Stomach (tissue), 8 donors: ENCODE measurements at regions not wholly inside any gene's neighbourhood (a gene's known extent, or its start where the extent isn't known, plus 50 kb on each side); places are given as distances from the start of the nearest gene placed in this dataset.

Source experiments
- DNase-seq, 2 donors: peaks; one replicate each; pipeline versions ENCODE4 v3.0.0 to v3.0.0-alpha.2; 2013 to 2019
- H3K27ac ChIP-seq, 5 donors: fragments of 200-600 bp in 4 of 5; sonication (generic) in 4 of 5; one replicate each; pipeline ENCODE4 v1.5.1; 2013 to 2019; ENCODE audit warnings: mild to moderate bottlenecking in 1 of 5, moderate library complexity in 1 of 5
- H3K27me3 ChIP-seq, 3 donors: fragments of 200-600 bp; sonication (generic); one replicate each; pipeline ENCODE4 v1.5.1; 2017 to 2019; ENCODE audit warnings: mixed run types in 1 of 3
- H3K36me3 ChIP-seq, 4 donors: fragments of 200-600 bp; sonication (generic); 1 replicate in 3 of 4; 2 replicates in 1 of 4; pipeline ENCODE4 v1.5.1; 2016 to 2019
- H3K4me1 ChIP-seq, 4 donors: fragments of 200-600 bp; sonication (generic); one replicate each; pipeline ENCODE4 v1.5.1; 2016 to 2019
- H3K4me3 ChIP-seq, 4 donors: fragments of 200-600 bp; sonication (generic) in 3 of 4; one replicate each; pipeline ENCODE4 v1.5.1; 2016 to 2019; ENCODE audit warnings: mild to moderate bottlenecking in 1 of 4
- H3K9me3 ChIP-seq, 4 donors: fragments of 200-600 bp; sonication (generic); one replicate each; pipeline ENCODE4 v1.5.1; 2016 to 2019
- CTCF ChIP-seq, 7 experiments: fragments of 450-650 bp in 4 of 7; fragments of 200-600 bp in 3 of 7; sonication (generic) in 3 of 7; IDR thresholded peaks; one replicate each; pipeline ENCODE4 v1.5.1; 2016 to 2019; ENCODE audit warnings: antibody characterized with exemption in 7 of 7, control low read depth in 2 of 7, mild to moderate bottlenecking in 1 of 7
- EP300 ChIP-seq: sonication (generic); formaldehyde crosslinking; IDR thresholded peaks from one replicate; pipeline ENCODE4 v1.6.1; 2017; ENCODE audit warnings: antibody characterized with exemption
- POLR2A ChIP-seq, 4 donors: fragments of 450-650 bp; IDR thresholded peaks; one replicate each; pipeline ENCODE4 v1.6.1; 2016; ENCODE audit warnings: antibody characterized with exemption in 4 of 4, control low read depth in 2 of 4, mild to moderate bottlenecking in 1 of 4, moderate library complexity in 1 of 4
- POLR2AphosphoS5 ChIP-seq, 3 donors: sonication (generic); formaldehyde crosslinking; IDR thresholded peaks; one replicate each; pipeline ENCODE4 v1.6.1; 2016; ENCODE audit warnings: antibody characterized with exemption in 3 of 3
- WGBS, 5 donors: extraction: QIAGEN DNeasy Blood & Tissue Kit in 3 of 5; methylation state at CpG; one replicate each; pipeline versions ENCODE4 v1.1.5 to v1.1.7; 2013 to 2018; 5-methylcytosine and 5-hydroxymethylcytosine counted together
- intact Hi-C: fragments of 100-400 bp; cut with DNase I; formaldehyde crosslinking; loops from one replicate; pipeline ENCODE4 v1.15.1; 2023; ENCODE audit warnings: low total_unique reads
- donor health status: healthy with polysubstance abuse.
- donor health status: Bipolar disorder and iron deficiency.
- donor health status: healthy.

DNA sequence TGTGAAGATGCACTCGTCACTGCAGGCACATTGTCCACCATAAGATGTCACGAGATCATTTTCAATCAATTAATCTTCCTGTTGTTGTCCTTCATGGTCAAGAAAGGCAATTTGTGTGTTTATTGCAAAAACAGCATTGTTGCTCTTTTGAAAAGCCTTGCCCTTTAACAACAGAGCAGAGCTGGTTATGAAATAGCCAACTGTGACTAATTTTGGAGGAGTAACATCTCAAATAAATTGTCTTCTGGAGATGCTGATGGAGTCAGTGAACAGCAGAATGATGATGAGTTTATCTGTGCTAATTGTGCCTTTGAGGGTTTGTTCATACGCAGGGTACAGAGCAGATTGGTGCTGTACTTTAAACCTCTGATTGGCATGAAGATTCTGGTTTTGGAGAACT is 88.3 kb upstream of the E2F7 start:
- intact Hi-C loops, result loop anchor here (10.0 kb wide), 1 partner anchor 531 kb away; no protein-coding TSS in a partner anchor
- no peak for DNase-seq

DNA sequence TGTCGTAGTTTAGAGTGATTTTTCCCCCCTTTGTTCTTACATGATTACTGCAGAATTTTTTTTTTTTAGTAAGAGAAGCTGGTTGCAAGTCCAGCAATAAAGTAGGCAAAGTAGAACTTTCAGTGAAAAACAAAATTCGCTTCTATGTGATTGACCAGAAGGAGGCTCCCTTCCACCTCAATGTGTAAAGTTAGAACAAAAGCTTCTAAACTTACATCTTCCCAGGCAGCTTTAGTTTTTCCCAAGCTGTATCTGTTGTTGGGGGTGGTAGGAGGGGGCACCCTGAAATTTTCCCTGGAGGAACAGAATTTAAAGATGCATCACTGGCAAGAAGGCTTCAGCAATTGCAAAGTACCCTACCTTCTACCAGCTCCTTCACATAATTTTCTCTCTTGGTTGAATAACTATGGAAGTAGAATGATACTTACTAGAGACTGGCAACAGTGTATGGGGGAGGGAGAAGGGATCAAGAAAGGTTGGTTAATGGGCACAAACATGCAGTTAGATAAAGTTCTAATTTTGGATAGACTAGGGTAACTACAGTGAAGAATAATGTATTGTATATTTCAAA is 87.3 kb upstream of the E2F7 start:
- peaks cover 0 to 6% (median 0%) of the 10 kb centered on the region in 4 donors for H3K9me3 ChIP-seq
- intact Hi-C loops, result loop anchor here (10.0 kb wide), 1 partner anchor 532 kb away; no protein-coding TSS in a partner anchor
- no peak overlapping the region for H3K4me3 ChIP-seq
- no peak overlapping the region for H3K27ac ChIP-seq
- peak in 1 of 2 donors; percentile 75 for DNase-seq
- H3K4me1 ChIP-seq, result no peaks in the 10 kb centered on the region
- TF ChIP-seq CTCF (IDR thresholded peaks at IDR 0.05), result peak in 3 of 7 experiments; percentile 12 to 42 (median 29)
- no peak for TF ChIP-seq POLR2AphosphoS5 (IDR thresholded peaks at IDR 0.05)
- no peaks in the 10 kb centered on the region for H3K36me3 ChIP-seq
- WGBS, 5 donors, result 4 to 6% (median 5%) methylated on average over 2 of the region's 2 CpGs
- H3K27me3 ChIP-seq, result no peaks in the 10 kb centered on the region

More for the DNA sequence above, 88.3 kb upstream of the E2F7 start:
- Histone ChIP-seq H3K27ac (no peak overlapping the region), H3K4me3 (no peak overlapping the region), H3K36me3 (no peaks in the 10 kb centered on the region), H3K9me3 (peaks cover 0 to 6% (median 0%) of the 10 kb centered on the region in 4 donors), H3K4me1 (no peaks in the 10 kb centered on the region), H3K27me3 (no peaks in the 10 kb centered on the region)
- TF ChIP-seq CTCF (IDR thresholded peaks at IDR 0.05), result no peak
- no peak for TF ChIP-seq EP300
- no peak for TF ChIP-seq POLR2A (IDR thresholded peaks at IDR 0.05)
- no peak for TF ChIP-seq POLR2AphosphoS5 (IDR thresholded peaks at IDR 0.05)
- 84 to 94% (median 92%) methylated on average over 3 of the region's 3 CpGs for WGBS, 5 donors

GRCh38 chr12:77151030-77151429 is 85.7 kb upstream of the E2F7 start:
- Histone ChIP-seq H3K36me3 (no peaks in the 10 kb centered on the region), H3K9me3 (peaks cover 0 to 6% (median 0%) of the 10 kb centered on the region in 4 donors), H3K4me3 (no peak overlapping the region), H3K27ac (no peak overlapping the region), H3K27me3 (no peaks in the 10 kb centered on the region), H3K4me1 (no peaks in the 10 kb centered on the region)
- intact Hi-C loops, result loop anchor here (10.0 kb wide), 1 partner anchor 534 kb away; no protein-coding TSS in a partner anchor
- WGBS, 5 donors, result 26 to 48% (median 37%) methylated on average over 4 of the region's 4 CpGs
- TF ChIP-seq CTCF (IDR thresholded peaks at IDR 0.05), result no peak
- TF ChIP-seq EP300, result no peak
- no peak for TF ChIP-seq POLR2A (IDR thresholded peaks at IDR 0.05)
- TF ChIP-seq POLR2AphosphoS5 (IDR thresholded peaks at IDR 0.05), result no peak
- DNase-seq, result no peak

DNA sequence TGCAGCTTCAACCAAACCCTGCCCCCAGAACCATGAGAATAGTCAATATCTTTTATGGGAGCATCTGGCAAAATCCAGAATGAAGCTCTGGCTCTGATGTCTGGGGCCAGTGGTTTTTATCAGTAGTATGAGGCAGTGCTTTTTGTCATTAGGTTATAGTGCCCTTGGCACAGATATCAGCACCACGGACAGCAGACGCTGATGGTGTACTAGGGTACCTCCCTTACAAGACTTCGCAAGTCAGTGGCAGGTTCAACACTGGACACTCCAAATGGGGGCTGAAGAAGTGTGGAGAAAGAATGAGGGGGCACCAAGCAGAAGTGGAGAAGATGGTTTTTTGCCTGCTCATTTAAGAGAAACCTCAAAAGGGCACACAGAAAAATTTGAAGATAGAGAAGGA is 68.2 kb upstream of the E2F7 start:
- peak; percentile 34 to 83 for DNase-seq
- no peak overlapping the region for H3K27ac ChIP-seq
- intact Hi-C loops, result no loop called here
- H3K27me3 ChIP-seq, result no peaks in the 10 kb centered on the region
- no peak overlapping the region for H3K4me3 ChIP-seq
- no peaks in the 10 kb centered on the region for H3K9me3 ChIP-seq
- no peak for TF ChIP-seq POLR2A (IDR thresholded peaks at IDR 0.05)
- TF ChIP-seq CTCF (IDR thresholded peaks at IDR 0.05), result no peak
- TF ChIP-seq EP300, result no peak
- TF ChIP-seq POLR2AphosphoS5 (IDR thresholded peaks at IDR 0.05), result no peak
- no peaks in the 10 kb centered on the region for H3K4me1 ChIP-seq
- WGBS, 5 donors, result 11 to 21% (median 18%) methylated on average over 3 of the region's 3 CpGs
- H3K36me3 ChIP-seq, result no peaks in the 10 kb centered on the region
